Gastrocnemius medialis (tissue), 4 donors: ENCODE measurements at regions not wholly inside any gene's neighbourhood (a gene's known extent, or its start where the extent isn't known, plus 50 kb on each side); places are given as distances from the start of the nearest gene placed in this dataset.
"Not testable (repeated sequence)": the region's sequence is repeated elsewhere in the genome, so short reads cannot be mapped to it uniquely, and the experiment has no call there.

Experiments
- ATAC-seq, 2 donors: fragments of 150-250 bp; one replicate each; pipeline ENCODE4 v1.9.1; 2016
- DNase-seq, 2 donors: peaks; one replicate each; pipeline ENCODE4 v3.0.0-alpha.2; 2019
- H3K27ac ChIP-seq, 4 donors: fragments of 200-600 bp; sonication (generic); 1 replicate in 1 of 4; 2 replicates in 3 of 4; pipeline ENCODE4 v1.5.1; 2016 to 2018; ENCODE audit warnings: mild to moderate bottlenecking in 2 of 4, moderate library complexity in 1 of 4
- H3K27me3 ChIP-seq, 3 donors: fragments of 200-600 bp; sonication (generic) in 2 of 3; 1 replicate in 1 of 3; 2 replicates in 2 of 3; pipeline versions ENCODE4 v1.5.1 to v1.6.0; 2016 to 2019; ENCODE audit warnings: mild to moderate bottlenecking in 1 of 3, moderate library complexity in 1 of 3
- H3K36me3 ChIP-seq, 2 donors: fragments of 200-600 bp; sonication (generic) in 1 of 2; one replicate each; pipeline ENCODE4 v1.5.1; 2017 to 2018
- H3K4me1 ChIP-seq, 2 donors: fragments of 200-600 bp; sonication (generic) in 1 of 2; one replicate each; pipeline ENCODE4 v1.5.1; 2016 to 2017; ENCODE audit warnings: mild to moderate bottlenecking in 2 of 2
- H3K4me3 ChIP-seq, 4 donors: fragments of 200-600 bp; sonication (generic) in 3 of 4; 1 replicate in 1 of 4; 2 replicates in 3 of 4; pipeline ENCODE4 v1.5.1; 2016 to 2019; ENCODE audit warnings: mild to moderate bottlenecking in 2 of 4
- H3K9me3 ChIP-seq, 3 donors: fragments of 200-600 bp; sonication (generic) in 2 of 3; 1 replicate in 1 of 3; 2 replicates in 2 of 3; pipeline ENCODE4 v1.5.1; 2016 to 2019
- POLR2A ChIP-seq, 2 donors: fragments of 450-650 bp; IDR thresholded peaks; one replicate each; pipeline ENCODE4 v1.6.1; 2017; ENCODE audit warnings: antibody characterized with exemption in 2 of 2, mild to moderate bottlenecking in 2 of 2, moderate library complexity in 2 of 2
- in situ Hi-C, 4 donors: fragments of 200-750 bp; cut with MboI; loops; one replicate each; pipeline versions ENCODE4 v1.15.0 to v1.8.0; 2017; ENCODE audit warnings: low sequenced_read_pairs in 4 of 4
- intact Hi-C: fragments of 100-400 bp; cut with DNase I; formaldehyde crosslinking; loops from one replicate; pipeline ENCODE4 v1.15.1; 2023; ENCODE audit warnings: low total_unique reads
- TF ChIP-seq, protein P1 (sequence below), 5 experiments: fragments of 450-650 bp in 3 of 5; fragments of 200-600 bp in 2 of 5; sonication (generic) in 2 of 5; IDR thresholded peaks in 4 of 5; conservative IDR thresholded peaks in 1 of 5; 1 replicate in 4 of 5; 2 replicates in 1 of 5; pipeline ENCODE4 v1.5.1; 2016 to 2019; ENCODE audit warnings: antibody characterized with exemption in 5 of 5, mild to moderate bottlenecking in 3 of 5, moderate library complexity in 3 of 5

DNA sequence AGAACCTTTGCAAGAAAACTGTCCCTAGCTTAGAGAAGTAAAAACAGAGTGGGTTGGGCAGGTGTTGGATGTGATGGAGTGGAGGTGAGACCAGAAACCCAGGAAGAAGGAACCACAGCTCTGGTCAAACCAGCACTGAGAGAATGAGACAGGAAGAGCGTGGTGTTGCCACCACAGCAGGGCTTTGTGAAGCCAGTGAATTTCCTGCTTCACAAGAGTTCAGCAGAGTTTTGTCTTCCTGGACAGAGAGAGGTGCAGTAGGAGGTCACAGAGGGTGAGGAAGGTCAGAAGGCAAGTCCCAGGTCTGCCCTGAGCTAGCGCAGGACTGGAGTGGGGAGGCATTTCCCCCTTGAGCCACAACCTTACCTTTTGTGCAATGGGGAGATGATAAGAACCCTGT lies 2306.2 kb upstream of the ACO1 start:
- Histone ChIP-seq H3K36me3 (no peaks in the 10 kb centered on the region), H3K4me1 (no peaks in the 10 kb centered on the region), H3K9me3 (no peaks in the 10 kb centered on the region), H3K27me3 (no peaks in the 10 kb centered on the region), H3K27ac (no peak overlapping the region), H3K4me3 (no peak overlapping the region)
- TF ChIP-seq, protein P1, sequence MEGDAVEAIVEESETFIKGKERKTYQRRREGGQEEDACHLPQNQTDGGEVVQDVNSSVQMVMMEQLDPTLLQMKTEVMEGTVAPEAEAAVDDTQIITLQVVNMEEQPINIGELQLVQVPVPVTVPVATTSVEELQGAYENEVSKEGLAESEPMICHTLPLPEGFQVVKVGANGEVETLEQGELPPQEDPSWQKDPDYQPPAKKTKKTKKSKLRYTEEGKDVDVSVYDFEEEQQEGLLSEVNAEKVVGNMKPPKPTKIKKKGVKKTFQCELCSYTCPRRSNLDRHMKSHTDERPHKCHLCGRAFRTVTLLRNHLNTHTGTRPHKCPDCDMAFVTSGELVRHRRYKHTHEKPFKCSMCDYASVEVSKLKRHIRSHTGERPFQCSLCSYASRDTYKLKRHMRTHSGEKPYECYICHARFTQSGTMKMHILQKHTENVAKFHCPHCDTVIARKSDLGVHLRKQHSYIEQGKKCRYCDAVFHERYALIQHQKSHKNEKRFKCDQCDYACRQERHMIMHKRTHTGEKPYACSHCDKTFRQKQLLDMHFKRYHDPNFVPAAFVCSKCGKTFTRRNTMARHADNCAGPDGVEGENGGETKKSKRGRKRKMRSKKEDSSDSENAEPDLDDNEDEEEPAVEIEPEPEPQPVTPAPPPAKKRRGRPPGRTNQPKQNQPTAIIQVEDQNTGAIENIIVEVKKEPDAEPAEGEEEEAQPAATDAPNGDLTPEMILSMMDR (IDR thresholded peaks at IDR 0.05 in 4 of 5, conservative IDR thresholded peaks at IDR 0.05 in 1 of 5) = no peak
- TF ChIP-seq POLR2A (IDR thresholded peaks at IDR 0.05) = no peak
- intact Hi-C loops (no loop called here), in situ Hi-C loops (no loop called here)
- DNase-seq (no peak), ATAC-seq (no peak)

DNA sequence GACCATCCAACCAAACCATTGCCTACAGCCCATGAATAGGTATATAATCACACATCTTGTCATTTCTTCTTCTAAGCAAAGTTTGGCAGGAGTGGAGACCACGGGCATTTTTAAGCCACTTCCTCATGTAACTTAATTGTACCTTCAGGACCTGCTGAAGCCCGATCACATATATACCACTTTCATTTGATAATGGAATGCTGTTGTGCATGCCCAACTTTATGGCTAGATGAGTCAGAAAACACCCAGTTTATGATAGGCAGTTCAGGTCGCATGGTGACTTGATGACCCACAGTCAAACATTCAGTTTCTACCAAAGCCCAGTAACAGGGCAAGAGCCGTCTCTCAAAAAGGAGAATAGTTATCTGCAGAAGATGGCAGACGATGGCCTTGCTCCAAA lies 2295.0 kb upstream of the ACO1 start:
- Histone ChIP-seq H3K4me1 (no peaks in the 10 kb centered on the region), H3K36me3 (no peaks in the 10 kb centered on the region)

DNA sequence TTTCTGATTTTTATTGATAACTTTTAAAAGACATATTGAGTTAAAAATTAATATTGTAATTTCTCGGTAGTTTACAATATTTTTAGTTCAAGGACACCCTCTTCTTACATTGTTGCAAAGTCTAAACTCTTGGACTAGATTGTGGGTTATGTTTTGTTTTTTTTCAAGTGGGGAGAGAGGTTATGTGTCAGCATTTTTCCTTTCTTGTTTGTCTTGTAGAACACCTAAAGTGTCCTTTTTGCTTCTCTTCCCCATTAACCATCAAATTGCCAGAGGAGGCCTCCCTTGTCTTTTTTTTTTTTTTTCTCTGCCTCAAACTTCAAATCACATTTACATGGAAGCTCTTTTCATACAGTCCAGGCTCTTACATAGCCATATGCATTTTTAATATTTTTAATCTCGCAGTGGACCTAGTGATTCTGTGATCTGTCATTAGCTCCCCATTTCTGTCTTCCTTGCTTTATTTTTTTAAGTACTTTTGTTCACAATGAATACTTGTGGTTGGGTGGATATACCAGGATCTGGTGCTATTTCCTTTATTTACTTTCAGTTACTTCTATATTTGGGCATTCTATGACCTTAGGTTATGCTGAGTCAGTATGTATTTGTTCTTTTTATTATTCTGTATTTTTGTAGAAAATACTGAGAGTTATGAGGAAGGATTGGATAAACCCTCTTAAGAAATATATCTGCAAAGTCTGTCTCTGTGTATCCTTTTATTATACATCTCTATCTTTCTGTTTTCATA lies 2280.6 kb upstream of the ACO1 start:
- TF ChIP-seq, protein P1 (IDR thresholded peaks at IDR 0.05 in 4 of 5, conservative IDR thresholded peaks at IDR 0.05 in 1 of 5) = no peak
- no peak for TF ChIP-seq POLR2A (IDR thresholded peaks at IDR 0.05)
- DNase-seq (no peak), ATAC-seq (no peak)
- no peaks in the 10 kb centered on the region for H3K9me3 ChIP-seq
- in situ Hi-C loops = no loop called here
- no peaks in the 10 kb centered on the region for H3K36me3 ChIP-seq
- no peaks in the 10 kb centered on the region for H3K27me3 ChIP-seq
- intact Hi-C loops = no loop called here
- H3K27ac ChIP-seq = no peak overlapping the region
- no peak overlapping the region for H3K4me3 ChIP-seq
- no peaks in the 10 kb centered on the region for H3K4me1 ChIP-seq

More for the DNA sequence above, 2295.0 kb upstream of the ACO1 start:
- no peak overlapping the region for H3K4me3 ChIP-seq
- ATAC-seq (no peak), DNase-seq (no peak)
- in situ Hi-C loops = no loop called here
- TF ChIP-seq, protein P1 (IDR thresholded peaks at IDR 0.05 in 4 of 5, conservative IDR thresholded peaks at IDR 0.05 in 1 of 5) = no peak
- no peaks in the 10 kb centered on the region for H3K27me3 ChIP-seq
- intact Hi-C loops = no loop called here
- no peaks in the 10 kb centered on the region for H3K9me3 ChIP-seq
- H3K27ac ChIP-seq = no peak overlapping the region

DNA sequence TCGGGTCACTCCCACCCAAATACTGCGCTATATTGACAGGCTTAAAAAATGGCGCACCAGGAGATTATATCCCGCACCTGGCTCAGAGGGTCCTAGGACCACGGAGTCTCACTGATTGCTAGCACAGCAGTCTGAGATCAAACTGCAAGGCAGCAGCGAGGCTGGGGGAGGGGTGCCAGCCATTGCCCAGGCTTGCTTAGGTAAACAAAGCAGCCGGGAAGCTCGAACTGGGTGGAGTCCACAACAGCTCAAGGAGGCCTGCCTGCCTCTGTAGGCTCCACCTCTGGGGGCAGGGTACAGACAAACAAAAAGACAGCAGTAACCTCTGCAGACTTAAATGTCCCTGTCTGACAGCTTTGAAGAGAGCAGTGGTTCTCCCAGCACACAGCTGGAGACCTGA lies 2277.3 kb upstream of the ACO1 start:
- ATAC-seq, in situ Hi-C loops: not testable (repeated sequence)

DNA sequence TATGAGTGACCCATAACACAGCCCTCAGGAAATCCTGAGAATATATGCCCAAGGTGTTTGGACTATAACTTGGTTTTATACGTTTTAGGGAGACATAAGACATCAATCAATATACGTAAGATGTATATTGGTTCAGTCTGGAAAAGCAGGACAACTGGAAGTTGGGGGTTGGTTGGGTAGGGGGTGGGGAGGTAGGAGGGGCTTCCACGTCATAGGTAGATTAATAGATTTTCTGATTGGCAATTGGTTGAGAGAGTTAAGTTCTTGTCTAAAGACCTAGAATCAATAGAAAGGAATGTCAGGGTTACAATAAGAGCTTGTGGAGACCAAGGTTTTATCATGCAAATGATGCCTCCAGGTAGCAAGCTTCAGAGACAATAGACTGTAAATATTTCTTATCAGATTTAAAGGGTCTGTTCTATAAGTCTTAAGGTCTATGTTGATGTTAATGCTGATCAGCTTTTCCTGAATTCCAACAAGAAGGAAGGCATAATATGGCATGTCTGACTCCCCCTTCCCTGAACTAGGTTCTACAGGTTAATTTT lies 2267.7 kb upstream of the ACO1 start:
- Histone ChIP-seq H3K9me3 (no peaks in the 10 kb centered on the region), H3K27ac (no peak overlapping the region), H3K4me3 (no peak overlapping the region), H3K36me3 (no peaks in the 10 kb centered on the region), H3K4me1 (no peaks in the 10 kb centered on the region), H3K27me3 (no peaks in the 10 kb centered on the region)
- no peak for DNase-seq
- no peak for TF ChIP-seq POLR2A (IDR thresholded peaks at IDR 0.05)
- TF ChIP-seq, protein P1 (IDR thresholded peaks at IDR 0.05 in 4 of 5, conservative IDR thresholded peaks at IDR 0.05 in 1 of 5) = no peak
- ATAC-seq = no peak
- in situ Hi-C loops (no loop called here), intact Hi-C loops (no loop called here)

More for the DNA sequence above, 2277.3 kb upstream of the ACO1 start:
- H3K9me3 ChIP-seq, H3K36me3 ChIP-seq, H3K4me3 ChIP-seq, H3K4me1 ChIP-seq, DNase-seq, intact Hi-C loops, H3K27me3 ChIP-seq, H3K27ac ChIP-seq: not testable (repeated sequence)
